GM12864 (cell line): ENCODE measurements at regions not wholly inside any gene's neighbourhood (a gene's known extent, or its start where the extent isn't known, plus 50 kb on each side); places are given as distances from the start of the nearest gene placed in this dataset.

ENCODE experiments used
- DNase-seq: peaks from one replicate; pipeline ENCODE4 v3.0.0-alpha.2; 2011; ENCODE audit warnings: low read depth
- H3K4me3 ChIP-seq: 2 replicates; pipeline ENCODE4 v1.5.1; 2011; ENCODE audit warnings: mild to moderate bottlenecking, low read depth, low read length, control low read depth
- TF ChIP-seq, protein P1 (sequence below): IDR thresholded peaks from 2 replicates; pipeline ENCODE4 v1.5.1; 2011; ENCODE audit warnings: low read depth, mild to moderate bottlenecking, moderate library complexity, low read length, control low read depth, inconsistent platforms; ENCODE audit errors: missing control alignments

DNA sequence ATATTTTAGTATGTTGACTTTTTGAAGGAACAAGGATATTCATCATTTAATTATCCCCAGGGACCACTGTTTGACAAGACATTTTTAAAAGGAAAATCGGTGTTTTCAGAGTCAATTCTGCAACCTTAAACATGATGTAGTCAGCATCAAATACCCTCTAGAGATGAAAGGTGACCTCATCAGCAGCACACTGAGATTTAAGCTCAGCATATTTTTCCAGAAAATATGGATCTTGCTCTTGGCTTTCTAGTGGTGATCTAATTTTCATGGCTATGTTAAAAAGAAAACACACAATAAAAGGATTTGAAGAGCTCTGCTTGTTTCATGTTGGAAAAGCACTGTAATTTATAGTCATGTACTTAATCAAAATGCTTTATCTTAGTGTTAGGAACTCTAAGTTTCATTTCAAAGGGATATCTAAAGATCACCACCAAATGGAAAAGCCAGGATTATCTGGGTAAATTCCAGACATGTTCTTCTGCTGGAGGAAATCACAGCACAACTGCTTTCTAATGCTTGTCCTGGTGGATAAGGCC, 487.2 kb downstream of the ENC1 start:
- H3K4me3 ChIP-seq: no peak overlapping the region
- DNase-seq: no peak
- TF ChIP-seq, protein P1, sequence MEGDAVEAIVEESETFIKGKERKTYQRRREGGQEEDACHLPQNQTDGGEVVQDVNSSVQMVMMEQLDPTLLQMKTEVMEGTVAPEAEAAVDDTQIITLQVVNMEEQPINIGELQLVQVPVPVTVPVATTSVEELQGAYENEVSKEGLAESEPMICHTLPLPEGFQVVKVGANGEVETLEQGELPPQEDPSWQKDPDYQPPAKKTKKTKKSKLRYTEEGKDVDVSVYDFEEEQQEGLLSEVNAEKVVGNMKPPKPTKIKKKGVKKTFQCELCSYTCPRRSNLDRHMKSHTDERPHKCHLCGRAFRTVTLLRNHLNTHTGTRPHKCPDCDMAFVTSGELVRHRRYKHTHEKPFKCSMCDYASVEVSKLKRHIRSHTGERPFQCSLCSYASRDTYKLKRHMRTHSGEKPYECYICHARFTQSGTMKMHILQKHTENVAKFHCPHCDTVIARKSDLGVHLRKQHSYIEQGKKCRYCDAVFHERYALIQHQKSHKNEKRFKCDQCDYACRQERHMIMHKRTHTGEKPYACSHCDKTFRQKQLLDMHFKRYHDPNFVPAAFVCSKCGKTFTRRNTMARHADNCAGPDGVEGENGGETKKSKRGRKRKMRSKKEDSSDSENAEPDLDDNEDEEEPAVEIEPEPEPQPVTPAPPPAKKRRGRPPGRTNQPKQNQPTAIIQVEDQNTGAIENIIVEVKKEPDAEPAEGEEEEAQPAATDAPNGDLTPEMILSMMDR: no peak

DNA sequence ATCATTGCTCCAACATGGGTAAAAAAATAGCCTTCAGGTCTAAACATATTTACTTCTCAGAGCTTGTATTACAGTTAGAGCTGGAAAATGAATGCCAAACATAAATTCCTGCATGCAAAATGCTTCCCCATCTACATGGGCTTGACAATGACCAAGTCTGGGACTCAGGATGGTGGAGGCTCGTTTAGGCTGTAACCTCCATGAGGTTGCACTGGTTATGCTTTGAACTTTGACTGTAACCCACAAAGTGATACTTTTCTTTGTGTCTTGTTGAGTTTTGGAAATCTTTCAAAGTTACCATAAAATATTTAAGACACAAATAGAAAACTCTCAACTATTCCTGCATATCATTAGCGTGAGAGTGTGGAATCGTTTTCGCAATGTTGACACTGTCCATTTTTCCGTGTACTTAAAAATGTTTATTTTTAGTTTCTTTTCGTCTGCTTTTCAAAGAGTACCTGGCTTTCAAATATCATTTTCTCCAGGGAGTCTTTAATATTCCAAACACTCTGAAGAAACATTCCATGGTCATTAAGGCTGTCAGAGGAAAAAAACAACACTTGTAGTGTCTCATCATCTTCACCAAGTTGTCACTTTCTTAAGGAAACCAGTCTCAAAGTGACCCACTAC, 487.8 kb downstream of the ENC1 start:
- TF ChIP-seq, protein P1: no peak
- DNase-seq: no peak
- H3K4me3 ChIP-seq: no peak overlapping the region

DNA sequence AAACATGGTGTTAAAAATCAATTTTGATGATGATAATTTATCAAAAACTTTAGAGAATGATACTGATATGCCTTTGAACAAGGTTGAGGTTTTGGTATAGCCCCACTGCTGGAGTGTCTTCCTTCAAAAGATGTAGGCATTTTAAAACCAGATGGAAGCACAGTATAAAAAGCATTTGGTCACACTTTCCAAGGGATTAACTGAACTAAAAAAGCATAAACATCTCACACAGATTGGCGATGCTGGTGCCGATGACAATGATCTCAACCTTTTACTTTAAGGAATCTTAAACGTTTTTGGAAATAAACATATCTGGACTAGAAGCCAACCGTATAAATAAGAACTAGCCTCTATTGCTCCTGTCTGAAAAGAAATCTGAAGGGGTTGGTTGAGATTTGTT, 488.4 kb downstream of the ENC1 start:
- TF ChIP-seq, protein P1: no peak
- no peak for DNase-seq
- H3K4me3 ChIP-seq: no peak overlapping the region

DNA sequence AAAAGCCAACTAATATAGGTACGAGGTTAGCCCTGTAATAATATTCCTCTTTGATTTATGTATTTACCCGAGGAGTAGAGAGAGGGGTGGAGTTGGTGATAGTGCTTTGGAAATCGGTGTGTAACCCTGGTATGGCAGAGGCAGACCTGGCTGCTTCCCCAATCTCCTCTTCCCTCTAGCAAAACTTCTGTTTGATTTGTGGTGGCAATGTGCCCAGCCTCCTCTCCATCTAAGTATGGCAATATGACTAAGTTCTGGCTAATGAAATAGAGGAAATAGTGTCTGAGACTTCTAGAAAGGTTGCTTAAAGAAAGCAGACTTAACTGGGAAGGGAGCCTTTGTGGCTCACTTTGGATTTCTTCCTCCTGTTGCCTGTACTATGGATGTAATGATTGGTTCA, 491.1 kb downstream of the ENC1 start:
- no peak for DNase-seq
- TF ChIP-seq, protein P1: no peak
- H3K4me3 ChIP-seq: no peak overlapping the region

DNA sequence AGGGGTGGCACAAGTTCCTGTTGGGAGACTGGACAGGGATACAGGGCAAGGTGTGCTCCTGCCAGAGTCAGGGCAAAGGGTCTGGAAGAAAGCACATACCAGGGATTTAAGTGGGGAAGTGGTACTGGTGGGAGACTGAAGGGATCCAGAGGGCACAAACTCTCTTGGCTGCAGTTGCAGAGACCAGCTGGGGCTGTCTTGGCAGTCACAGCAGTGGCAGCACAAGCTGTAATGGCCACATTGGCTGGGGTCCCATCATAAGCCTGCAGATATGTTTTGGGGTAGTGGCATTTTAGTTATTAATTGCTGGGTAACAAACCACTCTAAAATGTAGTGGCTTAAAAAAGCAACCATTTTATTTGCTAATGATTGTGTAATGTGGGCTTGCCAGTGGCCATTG, 492.2 kb downstream of the ENC1 start:
- H3K4me3 ChIP-seq: no peak overlapping the region
- DNase-seq: no peak
- TF ChIP-seq, protein P1: no peak

DNA sequence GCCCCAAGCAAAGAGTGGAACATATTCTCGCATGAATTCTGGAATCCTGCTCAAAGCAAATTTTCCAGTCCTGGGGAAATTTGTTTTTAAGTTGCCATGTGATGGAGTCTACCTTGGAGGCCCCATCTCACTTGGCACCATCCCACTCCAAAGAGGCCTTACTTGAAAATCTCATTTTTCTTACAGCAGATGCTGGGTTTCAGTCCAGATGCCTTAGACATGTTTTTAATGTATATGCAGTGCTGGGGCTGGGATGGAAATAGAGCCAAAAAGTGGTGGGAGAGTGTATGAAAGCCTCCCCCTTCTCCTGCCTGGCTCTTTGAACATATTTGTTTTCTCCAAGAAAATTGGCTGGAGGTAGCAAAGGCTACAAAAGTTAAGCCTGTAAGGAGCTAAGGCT, 493.7 kb downstream of the ENC1 start:
- H3K4me3 ChIP-seq: no peak overlapping the region
- TF ChIP-seq, protein P1: no peak
- no peak for DNase-seq

DNA sequence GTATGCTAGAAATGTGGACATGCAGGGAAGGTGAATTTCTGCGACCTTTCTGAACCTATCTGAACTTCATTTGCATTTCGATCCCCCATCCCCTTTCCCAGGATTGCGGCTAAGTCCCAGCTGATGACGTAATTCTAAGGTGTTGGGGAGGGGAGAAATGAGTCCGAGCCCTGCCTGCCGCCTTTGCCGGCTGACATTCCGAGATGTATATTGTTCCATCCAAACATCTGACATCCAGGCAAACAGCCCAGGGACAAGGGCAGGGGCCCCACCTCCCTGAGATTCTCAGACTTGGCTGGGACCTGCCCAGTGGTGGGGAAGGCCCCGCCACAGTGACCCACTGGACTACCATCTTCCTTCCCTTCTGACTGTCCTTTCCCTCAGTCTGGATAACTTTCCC, 494.6 kb downstream of the ENC1 start:
- DNase-seq: no peak
- TF ChIP-seq, protein P1: no peak
- no peak overlapping the region for H3K4me3 ChIP-seq
